A549 (cell line): ENCODE measurements at regions not wholly inside any gene's neighbourhood (a gene's known extent, or its start where the extent isn't known, plus 50 kb on each side); places are given as distances from the start of the nearest gene placed in this dataset.

Experiments used
- ATAC-seq, 2 experiments: fragments of 200-7000 bp in 1 of 2; fragments of >200 bp in 1 of 2; cut with Nextera tagmentation in 1 of 2; cut with Tn5 transposase in 1 of 2; 3 replicates each; pipeline versions ENCODE4 v1.8.0 to v1.9.1; 2018 to 2020; ENCODE audit warnings: mild to moderate bottlenecking in 1 of 2, moderate library complexity in 1 of 2
- CTCF ChIA-PET: fragments of 300-600 bp; sonication (Branson Sonifier 250); formaldehyde crosslinking; extraction: SDS; loops from one replicate; lab custom pipeline; 2021; ENCODE audit warnings: antibody characterized with exemption, inconsistent platforms; lab: Yijun Ruan, JAX
- POLR2A ChIA-PET: fragments of 350-600 bp; formaldehyde crosslinking; extraction: SDS; loops from one replicate; lab custom pipeline; 2021; ENCODE audit warnings: antibody characterized with exemption, inconsistent platforms; lab: Yijun Ruan, JAX
- DNase-seq, 2 experiments: peaks; one replicate each; pipeline versions ENCODE4 v3.0.0 to v3.0.0-alpha.2; 2011 to 2016; ENCODE audit warnings: low read depth in 1 of 2, low spot score in 1 of 2
- FAIRE-seq: peaks from 2 replicates; lab custom pipeline; 2011; peaks lifted over from hg19 to GRCh38; lab: Jason Lieb, UNC
- H3K27ac ChIP-seq, 2 experiments: fragments of >200 bp; sonication (Bioruptor Twin); formaldehyde crosslinking; 3 replicates each; pipeline ENCODE4 v1.5.1; 2016 to 2017
- H3K4me1 ChIP-seq: fragments of >200 bp; sonication (Bioruptor Twin); formaldehyde crosslinking; 3 replicates; pipeline ENCODE4 v1.6.1; 2016
- H3K4me2 ChIP-seq: fragments of >200 bp; sonication (Bioruptor Twin); formaldehyde crosslinking; 3 replicates; pipeline ENCODE4 v1.6.1; 2016
- H3K4me3 ChIP-seq: fragments of >200 bp; sonication (Bioruptor Twin); formaldehyde crosslinking; 3 replicates; pipeline ENCODE4 v1.5.1; 2016
- H3K9me3 ChIP-seq: fragments of >200 bp; sonication (Bioruptor Twin); formaldehyde crosslinking; 3 replicates; pipeline ENCODE4 v1.6.1; 2016
- BHLHE40 ChIP-seq: IDR thresholded peaks from 2 replicates; pipeline ENCODE4 v1.6.1; 2012; ENCODE audit warnings: low read depth, low read length, inconsistent platforms
- CBX8 ChIP-seq: fragments of 200-600 bp; sonication (generic); IDR thresholded peaks from 2 replicates; pipeline ENCODE4 v1.6.1; 2016
- EP300 ChIP-seq, 2 experiments: fragments of >200 bp; sonication (Bioruptor Twin); formaldehyde crosslinking; IDR thresholded peaks; 2 replicates in 1 of 2; 3 replicates in 1 of 2; pipeline ENCODE4 v1.6.1; 2016 to 2017
- ESRRA ChIP-seq: fragments of 150-350 bp; IDR thresholded peaks from 2 replicates; pipeline ENCODE4 v1.6.1; 2014; ENCODE audit warnings: mild to moderate bottlenecking, low read length, borderline replicate concordance
- FOXS1 ChIP-seq: fragments of 250-450 bp; sonication (Bioruptor Pico); IDR thresholded peaks from 2 replicates; pipeline ENCODE4 v1.5.0; 2020; ENCODE audit warnings: mild to moderate bottlenecking, moderate library complexity
- GATA3 ChIP-seq: IDR thresholded peaks from 2 replicates; pipeline ENCODE4 v1.6.1; 2012; ENCODE audit warnings: borderline replicate concordance
- HDAC2 ChIP-seq: fragments of 200-600 bp; sonication (generic); IDR thresholded peaks from 2 replicates; pipeline ENCODE4 v1.6.1; 2016
- HEYL ChIP-seq: fragments of 250-450 bp; sonication (Bioruptor Pico); IDR thresholded peaks from 2 replicates; pipeline ENCODE4 v1.8.0; 2021; ENCODE audit warnings: mild to moderate bottlenecking, moderate library complexity
- HOXB13 ChIP-seq: fragments of 250-450 bp; sonication (Bioruptor Pico); IDR thresholded peaks from 2 replicates; pipeline ENCODE4 v1.5.0; 2020; ENCODE audit warnings: low read depth, mild to moderate bottlenecking, moderate library complexity
- HOXB5 ChIP-seq: fragments of 250-450 bp; sonication (Bioruptor Pico); IDR thresholded peaks from 2 replicates; pipeline ENCODE4 v1.5.0; 2020; ENCODE audit warnings: mild to moderate bottlenecking, moderate library complexity
- JUN ChIP-seq, 2 experiments: fragments of >200 bp; sonication (Bioruptor Twin); formaldehyde crosslinking; IDR thresholded peaks; 2 replicates in 1 of 2; 3 replicates in 1 of 2; pipeline ENCODE4 v1.6.1; 2016 to 2017
- MAFK ChIP-seq: fragments of 450-650 bp; IDR thresholded peaks from 2 replicates; pipeline ENCODE4 v1.6.1; 2014; ENCODE audit not compliant: partially characterized antibody
- MAZ ChIP-seq: fragments of 150-350 bp; IDR thresholded peaks from 2 replicates; pipeline ENCODE4 v1.6.1; 2014; ENCODE audit warnings: antibody characterized with exemption, low read depth, low read length, borderline replicate concordance
- NR3C1 ChIP-seq: fragments of >200 bp; sonication (Bioruptor Twin); formaldehyde crosslinking; IDR thresholded peaks from 3 replicates; pipeline ENCODE4 v1.6.1; 2017
- POLR2A ChIP-seq: IDR thresholded peaks from 2 replicates; pipeline ENCODE4 v1.6.1; 2012; ENCODE audit warnings: mild to moderate bottlenecking, low read length
- RAD21 ChIP-seq, 2 experiments: fragments of >200 bp in 1 of 2; sonication (Bioruptor Twin) in 1 of 2; formaldehyde crosslinking in 1 of 2; IDR thresholded peaks in 1 of 2; conservative IDR thresholded peaks in 1 of 2; 2 replicates in 1 of 2; 3 replicates in 1 of 2; pipeline ENCODE4 v1.6.1; 2012 to 2018; ENCODE audit warnings: inconsistent platforms in 1 of 2
- RCOR1 ChIP-seq: fragments of 150-350 bp; IDR thresholded peaks from 2 replicates; pipeline ENCODE4 v1.6.1; 2014; ENCODE audit warnings: antibody characterized with exemption, low read length, low read depth
- RFX5 ChIP-seq: fragments of 450-650 bp; IDR thresholded peaks from 2 replicates; pipeline ENCODE4 v1.7.1; 2014; ENCODE audit warnings: antibody characterized with exemption, mild to moderate bottlenecking, moderate library complexity
- RNF2 ChIP-seq: fragments of 200-600 bp; sonication (generic); IDR thresholded peaks from 2 replicates; pipeline ENCODE4 v1.6.1; 2016; ENCODE audit warnings: low read depth, mild to moderate bottlenecking, antibody characterized with exemption, moderate library complexity, borderline replicate concordance
- SMC3 ChIP-seq: fragments of >200 bp; sonication (Bioruptor Twin); formaldehyde crosslinking; IDR thresholded peaks from 3 replicates; pipeline ENCODE4 v1.6.1; 2018; ENCODE audit warnings: inconsistent platforms
- TFCP2L1 ChIP-seq: fragments of 250-450 bp; sonication (Bioruptor Pico); IDR thresholded peaks from 2 replicates; pipeline ENCODE4 v1.5.0; 2021; ENCODE audit warnings: mild to moderate bottlenecking
- TP53 ChIP-seq: fragments of 250-450 bp; sonication (Bioruptor Pico); IDR thresholded peaks from 2 replicates; pipeline ENCODE4 v1.5.0; 2021; ENCODE audit warnings: mild to moderate bottlenecking, moderate library complexity
- ZC3H11A ChIP-seq: fragments of 450-650 bp; IDR thresholded peaks from 2 replicates; pipeline ENCODE4 v1.6.1; 2014; ENCODE audit warnings: antibody characterized with exemption, mild to moderate bottlenecking
- ZFP36 ChIP-seq: fragments of 450-650 bp; IDR thresholded peaks from 2 replicates; pipeline ENCODE4 v1.6.1; 2014; ENCODE audit warnings: borderline replicate concordance; ENCODE audit not compliant: partially characterized antibody
- WGBS: methylation state at CpG from one replicate; pipeline ENCODE4 v1.1.6; 2017; ENCODE audit errors: missing lambda C conversion rate; 5-methylcytosine and 5-hydroxymethylcytosine counted together
- TF ChIP-seq, protein P1 (sequence below): fragments of 250-450 bp; sonication (Bioruptor Pico); IDR thresholded peaks from 2 replicates; pipeline ENCODE4 v1.5.0; 2020; ENCODE audit warnings: low read depth, mild to moderate bottlenecking, moderate library complexity
- TF ChIP-seq, protein P2 (sequence below): IDR thresholded peaks from 2 replicates; pipeline ENCODE4 v1.6.1; 2012
- TF ChIP-seq, protein P3 (sequence below): fragments of 250-450 bp; sonication (Bioruptor Pico); IDR thresholded peaks from 2 replicates; pipeline ENCODE4 v1.5.0; 2021; ENCODE audit warnings: mild to moderate bottlenecking, moderate library complexity, borderline replicate concordance
- TF ChIP-seq, protein P4 (sequence below): IDR thresholded peaks from 2 replicates; pipeline ENCODE4 v1.6.1; 2012

DNA sequence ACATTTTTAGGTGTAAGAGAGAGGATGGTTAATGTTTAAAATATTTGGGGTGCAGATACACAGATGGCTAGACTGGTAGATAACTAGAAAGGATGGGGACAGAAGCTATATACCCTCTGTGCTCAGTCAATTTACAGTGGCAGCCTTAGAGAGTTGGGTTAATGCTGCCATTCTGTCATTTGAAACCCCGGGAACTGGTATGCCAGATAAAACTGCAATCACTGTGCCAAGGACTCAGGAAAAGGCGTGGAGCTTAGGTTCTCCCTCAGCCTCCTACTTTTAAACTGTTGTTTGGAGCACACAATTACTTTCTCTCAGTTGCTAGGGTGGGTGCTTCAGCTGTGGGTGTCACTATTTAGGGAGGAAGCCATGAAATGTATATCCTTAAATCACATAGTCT is 90.0 kb upstream of the HNRNPU start (continued):
- TF ChIP-seq RNF2 (no peak), SMC3 (no peak)

DNA sequence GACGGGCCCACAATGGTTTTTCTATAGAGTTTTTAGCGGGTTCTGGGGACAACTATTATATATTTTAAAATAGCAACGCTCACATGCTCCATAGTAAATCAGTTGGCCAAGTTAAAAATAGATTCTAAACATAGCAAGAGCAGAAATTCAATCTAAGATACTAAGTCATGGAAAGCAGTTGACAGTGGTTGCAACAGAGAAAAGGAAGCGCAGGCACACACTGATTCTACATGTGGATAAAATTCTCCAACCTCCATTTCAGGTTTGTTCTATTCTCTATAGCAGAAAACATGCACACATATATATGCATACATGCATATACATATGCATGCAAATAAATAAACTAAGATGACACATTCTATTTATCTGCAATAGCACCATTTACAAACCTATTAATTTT is 89.6 kb upstream of the HNRNPU start:
- Histone ChIP-seq H3K4me3 (no peak overlapping the region), H3K27ac (peak overlapping the region; percentile 77 to 84), H3K9me3 (no peaks in the 10 kb centered on the region), H3K4me2 (peak overlapping the region; percentile 80), H3K4me1 (peaks cover 27% of the 10 kb centered on the region)
- FAIRE-seq (no peak), DNase-seq (no peak), ATAC-seq (no peak)
- POLR2A ChIA-PET: interaction anchor here (0.5 to 1.8 kb wide), 2 partner anchors 75 to 89 kb away, joined by 3 to 9 read pairs; partner anchors contain the start of gene HNRNPU
- 81% methylated on average over 4 of the region's 4 CpGs for WGBS
- CTCF ChIA-PET: interaction anchor here (0.6 to 1.3 kb wide), 3 partner anchors 10 to 193 kb away, joined by 3 to 4 read pairs (median 3); no protein-coding TSS in a partner anchor
- TF ChIP-seq, protein P1, sequence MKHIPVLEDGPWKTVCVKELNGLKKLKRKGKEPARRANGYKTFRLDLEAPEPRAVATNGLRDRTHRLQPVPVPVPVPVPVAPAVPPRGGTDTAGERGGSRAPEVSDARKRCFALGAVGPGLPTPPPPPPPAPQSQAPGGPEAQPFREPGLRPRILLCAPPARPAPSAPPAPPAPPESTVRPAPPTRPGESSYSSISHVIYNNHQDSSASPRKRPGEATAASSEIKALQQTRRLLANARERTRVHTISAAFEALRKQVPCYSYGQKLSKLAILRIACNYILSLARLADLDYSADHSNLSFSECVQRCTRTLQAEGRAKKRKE (CRISPR knock-in tag): no peak
- TF ChIP-seq, protein P2, sequence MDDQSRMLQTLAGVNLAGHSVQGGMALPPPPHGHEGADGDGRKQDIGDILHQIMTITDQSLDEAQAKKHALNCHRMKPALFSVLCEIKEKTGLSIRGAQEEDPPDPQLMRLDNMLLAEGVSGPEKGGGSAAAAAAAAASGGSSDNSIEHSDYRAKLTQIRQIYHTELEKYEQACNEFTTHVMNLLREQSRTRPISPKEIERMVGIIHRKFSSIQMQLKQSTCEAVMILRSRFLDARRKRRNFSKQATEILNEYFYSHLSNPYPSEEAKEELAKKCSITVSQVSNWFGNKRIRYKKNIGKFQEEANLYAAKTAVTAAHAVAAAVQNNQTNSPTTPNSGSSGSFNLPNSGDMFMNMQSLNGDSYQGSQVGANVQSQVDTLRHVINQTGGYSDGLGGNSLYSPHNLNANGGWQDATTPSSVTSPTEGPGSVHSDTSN: no peak
- TF ChIP-seq NR3C1: no peak
- no peak for TF ChIP-seq JUN (IDR thresholded peaks at IDR 0.05)
- no peak for TF ChIP-seq ZC3H11A
- TF ChIP-seq HOXB5 (CRISPR knock-in tag): no peak
- no peak for TF ChIP-seq TFCP2L1 (CRISPR knock-in tag)
- no peak for TF ChIP-seq TP53
- TF ChIP-seq HDAC2: no peak
- no peak for TF ChIP-seq CBX8
- TF ChIP-seq BHLHE40: no peak
- TF ChIP-seq, protein P3, sequence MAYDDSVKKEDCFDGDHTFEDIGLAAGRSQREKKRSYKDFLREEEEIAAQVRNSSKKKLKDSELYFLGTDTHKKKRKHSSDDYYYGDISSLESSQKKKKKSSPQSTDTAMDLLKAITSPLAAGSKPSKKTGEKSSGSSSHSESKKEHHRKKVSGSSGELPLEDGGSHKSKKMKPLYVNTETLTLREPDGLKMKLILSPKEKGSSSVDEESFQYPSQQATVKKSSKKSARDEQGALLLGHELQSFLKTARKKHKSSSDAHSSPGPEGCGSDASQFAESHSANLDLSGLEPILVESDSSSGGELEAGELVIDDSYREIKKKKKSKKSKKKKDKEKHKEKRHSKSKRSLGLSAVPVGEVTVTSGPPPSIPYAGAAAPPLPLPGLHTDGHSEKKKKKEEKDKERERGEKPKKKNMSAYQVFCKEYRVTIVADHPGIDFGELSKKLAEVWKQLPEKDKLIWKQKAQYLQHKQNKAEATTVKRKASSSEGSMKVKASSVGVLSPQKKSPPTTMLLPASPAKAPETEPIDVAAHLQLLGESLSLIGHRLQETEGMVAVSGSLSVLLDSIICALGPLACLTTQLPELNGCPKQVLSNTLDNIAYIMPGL: no peak
- TF ChIP-seq POLR2A: no peak

DNA sequence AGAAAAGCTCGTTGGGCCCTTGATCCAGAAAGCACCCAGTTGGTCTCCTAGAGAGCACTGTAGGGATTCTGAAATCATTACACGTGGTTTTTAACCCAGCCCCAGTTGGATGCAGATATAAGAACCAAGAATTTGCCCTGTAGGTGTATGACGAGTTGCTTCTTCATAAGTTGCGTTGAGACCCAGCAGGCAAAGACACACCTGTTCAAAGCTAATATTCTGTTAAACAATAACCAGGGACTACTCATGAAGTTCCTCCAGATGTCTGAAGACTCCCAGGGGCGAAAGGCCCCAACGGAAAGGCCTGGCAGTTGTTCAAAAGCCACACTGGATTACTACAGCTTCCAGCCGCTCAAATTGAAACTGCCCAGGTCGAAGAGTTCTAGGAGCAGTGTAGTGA is 88.6 kb upstream of the HNRNPU start:
- peak overlapping the region; percentile 77 to 84 for H3K27ac ChIP-seq
- H3K4me3 ChIP-seq: peak overlapping the region; percentile 21
- H3K4me2 ChIP-seq: peak overlapping the region; percentile 80
- FAIRE-seq: no peak
- no peaks in the 10 kb centered on the region for H3K9me3 ChIP-seq
- peak; percentile 88 to 89 for ATAC-seq
- ChIA-PET CTCF (interaction anchor here (0.6 to 2.1 kb wide), 4 partner anchors 11 to 88 kb away, joined by 3 to 7 read pairs (median 4); partner anchors contain the start of gene HNRNPU), POLR2A (interaction anchor here (0.5 to 1.8 kb wide), 5 partner anchors 11 to 88 kb away, joined by 3 to 9 read pairs (median 4); partner anchors contain the start of gene HNRNPU)
- no peak for TF ChIP-seq MAFK
- TF ChIP-seq HOXB5 (CRISPR knock-in tag): no peak
- no peak for TF ChIP-seq RCOR1
- no peak for TF ChIP-seq ZFP36
- TF ChIP-seq, protein P4, sequence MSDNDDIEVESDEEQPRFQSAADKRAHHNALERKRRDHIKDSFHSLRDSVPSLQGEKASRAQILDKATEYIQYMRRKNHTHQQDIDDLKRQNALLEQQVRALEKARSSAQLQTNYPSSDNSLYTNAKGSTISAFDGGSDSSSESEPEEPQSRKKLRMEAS: peak; percentile 82
- no peak for TF ChIP-seq MAZ
- TF ChIP-seq RFX5: no peak
- no peak for TF ChIP-seq GATA3
- 0 out of 3 replicates have a peak, but pooled peaks have one; percentile 14 for TF ChIP-seq SMC3
- no peak for TF ChIP-seq HEYL (CRISPR knock-in tag)
- no peak for TF ChIP-seq BHLHE40
- TF ChIP-seq ESRRA: no peak
- peak in 1 of 2 experiments; percentile 25; a peak in 1 of 5 replicates for TF ChIP-seq JUN (IDR thresholded peaks at IDR 0.05)
- TF ChIP-seq FOXS1: no peak
- 0 out of 5 replicates have a peak, but pooled peaks of 1 of the 2 experiments have one; percentile 13 for TF ChIP-seq EP300 (IDR thresholded peaks at IDR 0.05)
- 0 out of 2 replicates have a peak, but pooled peaks have one; percentile 6 for TF ChIP-seq HOXB13 (CRISPR knock-in tag)
- TF ChIP-seq RNF2: no peak
- TF ChIP-seq RAD21 (conservative IDR thresholded peaks at IDR 0.05 in 1 of 2, IDR thresholded peaks at IDR 0.05 in 1 of 2): peak in 1 of 2 experiments; percentile 19; a peak in 1 of 5 replicates
- peak; percentile 88 to 90 for DNase-seq
- WGBS: 8% methylated on average over 8 of the region's 8 CpGs
- peaks cover 27% of the 10 kb centered on the region for H3K4me1 ChIP-seq
